SK-N-SH treated with all-trans-retinoic acid at 6 μM for 48 hours (cell line): ENCODE measurements at regions not wholly inside any gene's neighbourhood (a gene's known extent, or its start where the extent isn't known, plus 50 kb on each side); places are given as distances from the start of the nearest gene placed in this dataset.

Experiments used
- ARNTL ChIP-seq: fragments of 450-650 bp; formaldehyde crosslinking; IDR thresholded peaks from 2 replicates; pipeline ENCODE4 v1.5.0; 2020; ENCODE audit warnings: low read depth, mild to moderate bottlenecking, moderate library complexity, borderline replicate concordance
- GLIS3 ChIP-seq: fragments of 250-450 bp; sonication (Bioruptor Pico); IDR thresholded peaks from 2 replicates; pipeline ENCODE4 v1.5.0; 2020; ENCODE audit warnings: mild to moderate bottlenecking, moderate library complexity
- ISL1 ChIP-seq: fragments of 250-450 bp; sonication (Bioruptor Pico); IDR thresholded peaks from 2 replicates; pipeline ENCODE4 v2.1.2; 2022; ENCODE audit warnings: mild to moderate bottlenecking, moderate library complexity
- OSR1 ChIP-seq: fragments of 250-450 bp; sonication (Bioruptor Pico); IDR thresholded peaks from 2 replicates; pipeline ENCODE4 v1.8.0; 2022; ENCODE audit warnings: moderate library complexity, mild to moderate bottlenecking, inconsistent platforms
- SNAI2 ChIP-seq: fragments of 250-450 bp; sonication (Bioruptor Pico); IDR thresholded peaks from 2 replicates; pipeline ENCODE4 v1.5.0; 2020; ENCODE audit warnings: mild to moderate bottlenecking, moderate library complexity
- TCF4 ChIP-seq: fragments of 250-450 bp; sonication (Bioruptor Pico); IDR thresholded peaks from 2 replicates; pipeline ENCODE4 v1.8.0; 2021; ENCODE audit warnings: mild to moderate bottlenecking, moderate library complexity, borderline replicate concordance
- ZC3H10 ChIP-seq: fragments of 250-450 bp; sonication (Bioruptor Pico); IDR thresholded peaks from 2 replicates; pipeline ENCODE4 v1.5.1; 2021; ENCODE audit warnings: mild to moderate bottlenecking, moderate library complexity
- ZFP3 ChIP-seq: fragments of 250-450 bp; sonication (Bioruptor Pico); IDR thresholded peaks from 2 replicates; pipeline ENCODE4 v1.5.0; 2020; ENCODE audit warnings: mild to moderate bottlenecking, moderate library complexity
- ZFP30 ChIP-seq: fragments of 450-650 bp; formaldehyde crosslinking; IDR thresholded peaks from 2 replicates; pipeline ENCODE4 v1.5.0; 2022; ENCODE audit warnings: mild to moderate bottlenecking, moderate library complexity
- ZNF565 ChIP-seq: fragments of 450-650 bp; formaldehyde crosslinking; conservative IDR thresholded peaks from 2 replicates; pipeline ENCODE4 v1.5.0; 2020; ENCODE audit warnings: low read depth, mild to moderate bottlenecking, moderate library complexity
- ZNF8 ChIP-seq: fragments of 450-650 bp; formaldehyde crosslinking; IDR thresholded peaks from 2 replicates; pipeline ENCODE4 v1.5.0; 2020; ENCODE audit warnings: mild to moderate bottlenecking, moderate library complexity
- TF ChIP-seq, protein P1 (sequence below): fragments of 250-450 bp; sonication (Bioruptor Pico); IDR thresholded peaks from 2 replicates; pipeline ENCODE4 v1.8.0; 2020; ENCODE audit warnings: mild to moderate bottlenecking, moderate library complexity, borderline replicate concordance
- TF ChIP-seq, protein P2 (sequence below): fragments of 250-450 bp; sonication (Bioruptor Pico); IDR thresholded peaks from 2 replicates; pipeline ENCODE4 v1.5.0; 2020; ENCODE audit warnings: mild to moderate bottlenecking, moderate library complexity

DNA sequence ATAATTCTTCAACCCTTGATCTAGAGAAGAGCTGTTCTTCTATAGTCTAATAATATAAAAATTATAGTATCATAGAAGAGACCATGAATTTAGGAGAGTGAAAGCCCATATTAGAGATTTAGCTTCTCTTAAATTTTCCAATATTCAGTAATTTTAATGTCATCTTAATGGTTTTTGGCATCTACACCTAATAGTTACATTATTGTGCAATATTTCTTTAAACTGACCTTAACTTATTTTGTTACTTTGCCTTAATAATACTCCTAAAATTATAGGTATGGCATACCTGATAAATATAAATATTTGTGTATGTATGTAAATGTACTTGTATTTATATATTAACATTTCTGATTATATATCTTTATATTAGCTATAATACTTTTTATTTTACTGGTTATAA lies 78.0 kb upstream of the CWC22 start:
- TF ChIP-seq SNAI2 (CRISPR knock-in tag) (no peak), OSR1 (CRISPR knock-in tag) (no peak), ZC3H10 (CRISPR knock-in tag) (no peak), GLIS3 (CRISPR knock-in tag) (no peak), ZFP30 (CRISPR knock-in tag) (no peak), ZFP3 (CRISPR knock-in tag) (no peak), ISL1 (CRISPR knock-in tag) (no peak), ARNTL (CRISPR knock-in tag) (no peak), ZNF565 (CRISPR knock-in tag) (no peak), TCF4 (CRISPR knock-in tag) (no peak), ZNF8 (CRISPR knock-in tag) (no peak)
- TF ChIP-seq, protein P1, sequence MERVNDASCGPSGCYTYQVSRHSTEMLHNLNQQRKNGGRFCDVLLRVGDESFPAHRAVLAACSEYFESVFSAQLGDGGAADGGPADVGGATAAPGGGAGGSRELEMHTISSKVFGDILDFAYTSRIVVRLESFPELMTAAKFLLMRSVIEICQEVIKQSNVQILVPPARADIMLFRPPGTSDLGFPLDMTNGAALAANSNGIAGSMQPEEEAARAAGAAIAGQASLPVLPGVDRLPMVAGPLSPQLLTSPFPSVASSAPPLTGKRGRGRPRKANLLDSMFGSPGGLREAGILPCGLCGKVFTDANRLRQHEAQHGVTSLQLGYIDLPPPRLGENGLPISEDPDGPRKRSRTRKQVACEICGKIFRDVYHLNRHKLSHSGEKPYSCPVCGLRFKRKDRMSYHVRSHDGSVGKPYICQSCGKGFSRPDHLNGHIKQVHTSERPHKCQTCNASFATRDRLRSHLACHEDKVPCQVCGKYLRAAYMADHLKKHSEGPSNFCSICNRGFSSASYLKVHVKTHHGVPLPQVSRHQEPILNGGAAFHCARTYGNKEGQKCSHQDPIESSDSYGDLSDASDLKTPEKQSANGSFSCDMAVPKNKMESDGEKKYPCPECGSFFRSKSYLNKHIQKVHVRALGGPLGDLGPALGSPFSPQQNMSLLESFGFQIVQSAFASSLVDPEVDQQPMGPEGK (CRISPR knock-in tag): no peak
- TF ChIP-seq, protein P2, sequence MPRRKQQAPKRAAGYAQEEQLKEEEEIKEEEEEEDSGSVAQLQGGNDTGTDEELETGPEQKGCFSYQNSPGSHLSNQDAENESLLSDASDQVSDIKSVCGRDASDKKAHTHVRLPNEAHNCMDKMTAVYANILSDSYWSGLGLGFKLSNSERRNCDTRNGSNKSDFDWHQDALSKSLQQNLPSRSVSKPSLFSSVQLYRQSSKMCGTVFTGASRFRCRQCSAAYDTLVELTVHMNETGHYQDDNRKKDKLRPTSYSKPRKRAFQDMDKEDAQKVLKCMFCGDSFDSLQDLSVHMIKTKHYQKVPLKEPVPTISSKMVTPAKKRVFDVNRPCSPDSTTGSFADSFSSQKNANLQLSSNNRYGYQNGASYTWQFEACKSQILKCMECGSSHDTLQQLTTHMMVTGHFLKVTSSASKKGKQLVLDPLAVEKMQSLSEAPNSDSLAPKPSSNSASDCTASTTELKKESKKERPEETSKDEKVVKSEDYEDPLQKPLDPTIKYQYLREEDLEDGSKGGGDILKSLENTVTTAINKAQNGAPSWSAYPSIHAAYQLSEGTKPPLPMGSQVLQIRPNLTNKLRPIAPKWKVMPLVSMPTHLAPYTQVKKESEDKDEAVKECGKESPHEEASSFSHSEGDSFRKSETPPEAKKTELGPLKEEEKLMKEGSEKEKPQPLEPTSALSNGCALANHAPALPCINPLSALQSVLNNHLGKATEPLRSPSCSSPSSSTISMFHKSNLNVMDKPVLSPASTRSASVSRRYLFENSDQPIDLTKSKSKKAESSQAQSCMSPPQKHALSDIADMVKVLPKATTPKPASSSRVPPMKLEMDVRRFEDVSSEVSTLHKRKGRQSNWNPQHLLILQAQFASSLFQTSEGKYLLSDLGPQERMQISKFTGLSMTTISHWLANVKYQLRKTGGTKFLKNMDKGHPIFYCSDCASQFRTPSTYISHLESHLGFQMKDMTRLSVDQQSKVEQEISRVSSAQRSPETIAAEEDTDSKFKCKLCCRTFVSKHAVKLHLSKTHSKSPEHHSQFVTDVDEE (CRISPR knock-in tag): no peak
